EH (cell line): ENCODE measurements at regions not wholly inside any gene's neighbourhood (a gene's known extent, or its start where the extent isn't known, plus 50 kb on each side); places are given as distances from the start of the nearest gene placed in this dataset.
"Not testable (repeated sequence)": the region's sequence is repeated elsewhere in the genome, so short reads cannot be mapped to it uniquely, and the experiment has no call there.

Experiments
- DNase-seq: peaks from one replicate; pipeline ENCODE4 v3.0.0-alpha.2; 2015; ENCODE audit warnings: low read depth

- DNase-seq, result no peak
These were observed 120.8 kb upstream of the CDYL start for GRCh38 chr6:4655196-4656025.

- DNase-seq, result no peak
These were observed 123.1 kb upstream of the CDYL start for GRCh38 chr6:4653141-4653540.

GRCh38 chr6:4651831-4652467 lies 124.3 kb upstream of the CDYL start:
- no peak for DNase-seq

- DNase-seq, result no peak
These were observed 126.5 kb upstream of the CDYL start for GRCh38 chr6:4649728-4650127.

- DNase-seq, result peak; percentile 79
These were observed 128.5 kb upstream of the CDYL start for GRCh38 chr6:4647414-4648365.

- DNase-seq, result no peak
These were observed 130.4 kb upstream of the CDYL start for GRCh38 chr6:4645713-4646360.

- no peak for DNase-seq
These were observed 131.2 kb upstream of the CDYL start for GRCh38 chr6:4644996-4645395.

GRCh38 chr6:4641461-4641860 lies 134.7 kb upstream of the CDYL start:
- DNase-seq, result no peak

GRCh38 chr6:4640139-4640538 lies 136.1 kb upstream of the CDYL start:
- DNase-seq, result peak; percentile 21

- no peak for DNase-seq
These were observed 137.6 kb upstream of the CDYL start for GRCh38 chr6:4638641-4639040.

GRCh38 chr6:4637691-4638433 lies 138.3 kb upstream of the CDYL start:
- peak; percentile 74 for DNase-seq

- DNase-seq, result no peak
These were observed 139.4 kb upstream of the CDYL start for GRCh38 chr6:4636881-4637224.

- no peak for DNase-seq
These were observed 139.9 kb upstream of the CDYL start for GRCh38 chr6:4636191-4636880.

- DNase-seq, result no peak
These were observed 140.5 kb upstream of the CDYL start for GRCh38 chr6:4635666-4636065.

- DNase-seq, result no peak
These were observed 143.8 kb upstream of the CDYL start for GRCh38 chr6:4632421-4632820.

GRCh38 chr6:4629789-4630188 lies 146.4 kb upstream of the CDYL start:
- DNase-seq, result not testable (repeated sequence)

- DNase-seq, result no peak
These were observed 150.6 kb upstream of the CDYL start for GRCh38 chr6:4625557-4625956.

- DNase-seq, result peak; percentile 42
These were observed 151.5 kb upstream of the CDYL start for GRCh38 chr6:4624726-4625125.

- DNase-seq, result no peak
These were observed 155.7 kb upstream of the CDYL start for GRCh38 chr6:4620284-4621151.

GRCh38 chr6:4616311-4616710 lies 159.9 kb upstream of the CDYL start:
- DNase-seq, result no peak
